ENCODE measurements at regions not wholly inside any gene's neighbourhood (a gene's known extent, or its start where the extent isn't known, plus 50 kb on each side); places are given as distances from the start of the nearest gene placed in this dataset.

DNA sequence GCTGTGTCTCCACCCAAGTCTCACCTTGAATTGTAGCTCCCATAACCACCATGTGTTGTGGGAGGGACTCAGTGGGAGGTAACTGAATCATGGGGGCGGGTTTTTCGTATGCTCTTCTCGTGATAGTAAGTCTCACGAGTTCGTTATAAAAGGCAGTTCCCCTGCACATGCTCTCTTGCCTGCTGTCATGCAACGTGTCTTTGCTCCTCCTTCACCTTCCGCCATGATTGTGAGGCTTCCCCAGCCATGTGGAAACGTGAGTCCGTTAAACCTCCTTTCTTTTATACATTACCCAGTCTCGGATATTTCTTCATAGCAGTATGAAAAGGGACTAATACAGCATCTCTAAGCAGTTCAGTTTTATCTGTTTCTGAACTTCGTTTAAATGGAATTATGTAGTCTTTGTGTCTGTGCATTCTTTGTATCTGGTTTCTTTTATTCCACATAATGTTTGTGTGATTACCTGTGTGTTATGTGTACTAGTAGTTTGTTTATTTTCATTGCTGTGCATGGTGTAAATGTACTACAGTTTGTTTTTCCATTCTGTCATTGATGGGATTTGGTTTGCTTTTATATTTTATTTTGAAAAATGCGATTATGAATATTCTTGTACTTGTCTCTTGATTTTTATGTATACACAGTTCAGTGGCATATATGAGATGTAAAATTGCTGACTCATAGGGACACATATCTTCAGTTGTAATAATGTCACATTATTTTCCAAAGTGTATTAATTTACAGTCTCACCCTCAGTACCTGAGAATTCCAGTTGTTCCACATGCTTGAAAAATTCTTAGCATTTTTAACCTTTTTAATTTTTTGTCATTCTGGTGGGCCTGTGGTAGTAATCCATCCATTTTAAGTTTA is 304.9 kb downstream of the GBA3 start:
- DNase-seq (no peak), ATAC-seq (replicated peaks) (no peak)
- Mint-ChIP-seq H3K9me3 (peaks cover 0 to 3% of the 10 kb centered on the region in 2 donors), H3K27ac (no peak overlapping the region), H3K4me1 (no peaks in the 10 kb centered on the region), H3K4me3 (no peak overlapping the region), H3K36me3 (no peaks in the 10 kb centered on the region), H3K27me3 (no peaks in the 10 kb centered on the region)

DNA sequence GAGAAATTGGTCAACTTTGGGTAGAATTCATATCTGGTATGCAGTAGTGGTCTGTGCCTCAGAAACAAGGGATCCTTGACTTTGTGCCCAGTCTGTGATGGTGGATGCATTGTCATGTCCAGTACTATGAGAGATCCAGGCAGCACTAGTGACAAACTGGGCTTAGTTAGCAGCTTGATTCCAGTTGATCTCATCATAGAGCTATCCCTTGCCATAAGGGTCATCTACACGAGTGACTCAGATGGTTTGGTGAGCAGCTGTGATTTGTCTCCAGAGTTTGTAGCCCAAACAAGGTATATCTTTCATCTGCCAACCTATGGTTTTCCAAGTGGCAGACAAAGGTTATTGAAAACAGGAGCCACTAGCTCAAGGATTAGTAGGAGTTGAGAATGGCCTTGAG is 298.8 kb downstream of the GBA3 start:
- no peak for ATAC-seq (replicated peaks)
- H3K4me3 Mint-ChIP-seq = no peak overlapping the region
- no peaks in the 10 kb centered on the region for H3K27me3 Mint-ChIP-seq
- H3K4me1 Mint-ChIP-seq = no peaks in the 10 kb centered on the region
- no peaks in the 10 kb centered on the region for H3K36me3 Mint-ChIP-seq
- DNase-seq = no peak
- peaks cover 0 to 2% of the 10 kb centered on the region in 2 donors for H3K9me3 Mint-ChIP-seq
- no peak overlapping the region for H3K27ac Mint-ChIP-seq

DNA sequence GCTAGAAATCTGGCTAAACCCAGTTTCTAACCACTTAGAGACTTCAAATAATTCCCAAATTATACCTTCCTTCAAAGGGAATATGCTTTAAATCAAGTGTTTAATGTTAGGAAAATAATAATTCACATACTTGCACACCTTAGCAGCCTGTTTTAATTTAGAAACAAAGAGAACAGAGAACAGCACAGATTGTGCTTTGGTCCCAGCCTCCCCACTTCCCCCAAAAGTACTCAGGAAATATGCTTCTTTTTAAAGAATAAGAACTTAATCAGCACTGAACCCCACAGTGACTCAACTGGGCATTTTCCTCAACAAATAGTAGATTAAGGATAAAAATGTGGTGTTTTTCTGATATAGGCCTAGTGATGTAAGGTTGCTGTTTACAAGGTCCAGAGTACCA is 295.8 kb downstream of the GBA3 start:
- DNase-seq = no peak
- H3K27me3 Mint-ChIP-seq = no peaks in the 10 kb centered on the region

DNA sequence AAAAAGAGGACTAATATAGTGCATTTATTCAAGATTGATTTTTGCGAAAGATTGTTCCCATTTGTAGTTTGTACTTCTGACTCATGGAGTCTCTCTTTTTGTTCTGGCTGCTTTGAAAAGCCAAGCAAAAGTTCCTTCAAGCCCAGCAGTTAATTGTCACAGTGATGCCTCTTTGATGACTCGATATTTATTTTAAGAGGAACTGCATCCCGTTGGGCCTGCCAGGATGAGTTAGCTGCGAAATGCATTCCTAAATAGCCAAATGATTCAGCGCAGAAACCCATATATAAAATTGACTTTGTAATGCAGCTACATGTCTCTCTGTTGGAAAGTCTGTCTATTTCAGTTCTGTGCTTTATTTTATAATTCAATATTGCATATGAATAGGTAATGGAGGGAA is 295.1 kb downstream of the GBA3 start:
- no peak for DNase-seq
- ATAC-seq (replicated peaks) = no peak
- H3K36me3 Mint-ChIP-seq = no peaks in the 10 kb centered on the region
- H3K4me3 Mint-ChIP-seq = no peak overlapping the region
- H3K27me3 Mint-ChIP-seq = no peaks in the 10 kb centered on the region
- H3K27ac Mint-ChIP-seq = no peak overlapping the region
- no peaks in the 10 kb centered on the region for H3K4me1 Mint-ChIP-seq
- peaks cover 5 to 8% of the 10 kb centered on the region in 2 donors for H3K9me3 Mint-ChIP-seq

More for the DNA sequence above, 295.8 kb downstream of the GBA3 start:
- H3K27ac Mint-ChIP-seq = no peak overlapping the region
- ATAC-seq (replicated peaks) = no peak
- H3K9me3 Mint-ChIP-seq = peaks cover 5 to 8% of the 10 kb centered on the region in 2 donors
- H3K36me3 Mint-ChIP-seq = no peaks in the 10 kb centered on the region
- H3K4me3 Mint-ChIP-seq = no peak overlapping the region
- no peaks in the 10 kb centered on the region for H3K4me1 Mint-ChIP-seq

DNA sequence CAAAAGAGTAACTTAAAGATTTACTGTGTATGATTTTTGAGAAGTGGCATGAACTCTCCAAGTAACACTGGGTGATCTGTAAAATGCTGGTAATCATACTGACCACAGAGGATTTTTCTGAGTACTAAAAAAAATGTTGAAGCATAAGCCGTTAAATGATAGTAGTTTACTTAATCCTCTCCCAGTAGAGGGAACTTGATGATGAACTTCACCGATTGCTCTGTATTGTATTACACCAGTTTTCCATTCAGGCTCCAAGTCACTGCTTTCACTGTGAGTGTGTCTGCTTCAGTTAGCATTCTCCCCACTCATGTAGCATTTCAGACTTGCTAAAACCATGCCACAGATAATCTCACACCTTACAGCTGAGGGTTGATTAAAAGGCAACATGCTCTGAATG is 294.1 kb downstream of the GBA3 start:
- no peak overlapping the region for H3K4me3 Mint-ChIP-seq

DNA sequence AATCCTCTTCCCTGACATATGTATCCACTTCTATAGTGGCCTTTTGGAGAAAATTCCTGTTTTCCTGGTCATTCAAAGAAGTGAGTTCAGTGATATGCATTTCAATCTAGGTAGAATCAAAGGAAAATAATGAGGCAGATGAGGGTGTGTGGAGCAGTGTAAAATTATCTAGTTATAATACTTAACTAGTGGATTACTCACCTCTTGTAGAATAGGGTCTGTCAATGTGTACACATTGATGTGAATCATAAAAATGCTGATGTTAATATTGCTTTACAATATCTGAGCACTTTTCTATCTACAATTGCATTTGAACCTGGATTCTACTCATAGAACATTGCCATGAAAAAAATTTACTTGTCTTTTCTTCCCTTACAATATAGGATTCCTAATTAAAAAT is 293.5 kb downstream of the GBA3 start:
- H3K27me3 Mint-ChIP-seq = no peaks in the 10 kb centered on the region
- peak overlapping the region; percentile 6 for H3K27ac Mint-ChIP-seq
- no peak overlapping the region for H3K4me3 Mint-ChIP-seq
- no peak for ATAC-seq (replicated peaks)
- DNase-seq = no peak
- H3K9me3 Mint-ChIP-seq = peaks cover 10 to 12% of the 10 kb centered on the region in 2 donors
- no peaks in the 10 kb centered on the region for H3K4me1 Mint-ChIP-seq
- no peaks in the 10 kb centered on the region for H3K36me3 Mint-ChIP-seq

More for the DNA sequence above, 294.1 kb downstream of the GBA3 start:
- ATAC-seq (replicated peaks) (no peak), DNase-seq (no peak)
- Mint-ChIP-seq H3K27me3 (no peaks in the 10 kb centered on the region), H3K4me1 (no peaks in the 10 kb centered on the region), H3K9me3 (peaks cover 10 to 11% of the 10 kb centered on the region in 2 donors), H3K36me3 (no peaks in the 10 kb centered on the region), H3K27ac (no peak overlapping the region)

DNA sequence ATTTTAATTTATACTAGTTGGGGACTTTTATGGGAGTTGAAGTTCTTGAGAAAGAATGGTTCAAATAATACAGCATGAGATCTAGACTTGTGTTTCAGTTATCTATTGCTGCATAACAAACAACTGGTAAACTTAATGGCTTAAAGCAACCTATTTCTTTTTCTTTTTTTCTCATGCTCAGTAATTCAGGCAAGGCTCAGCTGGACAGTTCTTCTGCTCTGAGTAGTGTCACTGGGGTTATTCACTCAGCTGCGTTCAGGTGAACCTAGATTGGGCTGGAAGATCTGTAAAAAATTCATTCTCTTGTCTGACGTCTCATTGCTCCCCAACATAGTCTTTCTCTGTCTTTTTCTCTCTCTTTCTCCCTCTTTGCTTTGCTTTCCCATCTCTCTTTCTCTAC is 291.7 kb downstream of the GBA3 start:
- H3K27ac Mint-ChIP-seq = no peak overlapping the region
- H3K9me3 Mint-ChIP-seq = peaks cover 9 to 15% of the 10 kb centered on the region in 2 donors

DNA sequence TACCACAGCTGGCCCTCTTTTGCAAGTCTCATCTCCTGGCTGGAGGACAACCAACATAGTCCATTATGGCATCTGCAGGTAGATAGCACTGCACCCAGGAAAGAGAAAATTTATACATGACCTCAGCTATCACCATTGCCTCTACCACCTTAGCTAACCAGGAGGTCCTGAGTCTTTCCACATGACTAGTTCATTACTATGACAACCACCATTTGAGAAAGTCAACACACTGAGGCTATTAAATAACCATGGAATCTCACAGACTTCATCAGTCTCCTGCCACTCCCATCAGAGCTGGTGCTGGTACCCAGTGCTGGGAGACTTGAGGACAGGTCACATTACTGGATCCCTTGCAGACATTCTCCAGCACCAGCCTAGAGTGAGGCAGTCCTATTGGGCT is 285.9 kb downstream of the GBA3 start:
- no peak for ATAC-seq (replicated peaks)
- Mint-ChIP-seq H3K9me3 (peaks cover 7 to 10% of the 10 kb centered on the region in 2 donors), H3K27me3 (no peaks in the 10 kb centered on the region), H3K4me3 (no peak overlapping the region), H3K36me3 (no peaks in the 10 kb centered on the region), H3K27ac (no peak overlapping the region), H3K4me1 (no peaks in the 10 kb centered on the region)
- no peak for DNase-seq

More for the DNA sequence above, 291.7 kb downstream of the GBA3 start:
- Mint-ChIP-seq H3K4me1 (no peaks in the 10 kb centered on the region), H3K36me3 (no peaks in the 10 kb centered on the region), H3K27me3 (no peaks in the 10 kb centered on the region), H3K4me3 (no peak overlapping the region)
- ATAC-seq (replicated peaks) = no peak
- no peak for DNase-seq

DNA sequence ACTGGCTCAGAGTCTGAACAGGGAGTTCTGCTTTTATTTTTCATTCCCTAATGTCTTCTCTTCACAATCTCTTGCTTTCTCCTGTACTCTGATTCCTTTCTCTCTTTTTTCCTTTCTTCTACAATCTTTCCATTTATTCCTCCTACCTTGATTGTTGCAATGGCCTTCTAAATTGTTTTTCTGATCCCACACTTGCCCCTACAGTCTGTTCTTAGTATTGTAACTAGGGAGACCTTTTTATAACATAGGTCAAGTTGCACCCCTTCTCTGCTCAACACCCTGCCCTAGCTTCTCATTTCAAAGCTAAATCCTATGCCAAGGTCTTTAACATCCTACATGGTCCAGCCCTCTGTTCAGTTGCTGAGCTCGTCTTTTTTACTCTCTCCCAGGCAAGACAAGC is 277.9 kb downstream of the GBA3 start:
- no peak for ATAC-seq (replicated peaks)
- Mint-ChIP-seq H3K27ac (no peak overlapping the region), H3K36me3 (no peaks in the 10 kb centered on the region), H3K27me3 (no peaks in the 10 kb centered on the region), H3K4me1 (no peaks in the 10 kb centered on the region), H3K4me3 (no peak overlapping the region), H3K9me3 (peaks cover 3 to 7% of the 10 kb centered on the region in 2 donors)
- DNase-seq = no peak

DNA sequence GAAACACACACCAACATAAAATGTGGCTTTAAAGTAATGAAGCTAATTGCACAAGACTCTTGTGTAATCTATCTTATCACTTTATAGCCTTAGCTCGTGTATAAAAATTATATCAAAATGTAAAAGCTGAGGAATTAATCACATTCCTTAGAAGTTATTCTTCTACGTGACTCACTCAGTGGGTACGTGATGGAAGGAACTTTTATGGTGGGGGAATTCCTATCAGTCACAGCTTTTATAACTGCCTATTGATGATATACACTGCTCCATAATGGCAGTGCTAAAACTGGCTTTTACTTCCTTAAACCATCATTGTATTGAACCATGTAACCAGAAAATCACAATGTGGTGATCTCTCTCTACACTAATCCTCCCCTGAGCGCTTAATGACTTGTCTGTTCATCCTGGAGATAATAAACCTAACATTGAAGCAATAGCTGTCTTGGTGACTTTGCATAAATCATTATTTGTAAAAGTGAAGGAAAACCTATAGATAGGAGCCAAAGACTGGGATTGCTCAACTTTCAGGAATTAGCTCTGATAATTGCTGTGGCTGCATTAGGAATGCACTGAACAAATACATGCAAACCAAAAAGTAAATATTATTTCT is 276.7 kb downstream of the GBA3 start:
- no peaks in the 10 kb centered on the region for H3K27me3 Mint-ChIP-seq
- H3K36me3 Mint-ChIP-seq = no peaks in the 10 kb centered on the region
- H3K4me1 Mint-ChIP-seq = no peaks in the 10 kb centered on the region
- peaks cover 3 to 5% of the 10 kb centered on the region in 2 donors for H3K9me3 Mint-ChIP-seq
- no peak overlapping the region for H3K27ac Mint-ChIP-seq
- no peak overlapping the region for H3K4me3 Mint-ChIP-seq
- no peak for ATAC-seq (replicated peaks)
- no peak for DNase-seq

DNA sequence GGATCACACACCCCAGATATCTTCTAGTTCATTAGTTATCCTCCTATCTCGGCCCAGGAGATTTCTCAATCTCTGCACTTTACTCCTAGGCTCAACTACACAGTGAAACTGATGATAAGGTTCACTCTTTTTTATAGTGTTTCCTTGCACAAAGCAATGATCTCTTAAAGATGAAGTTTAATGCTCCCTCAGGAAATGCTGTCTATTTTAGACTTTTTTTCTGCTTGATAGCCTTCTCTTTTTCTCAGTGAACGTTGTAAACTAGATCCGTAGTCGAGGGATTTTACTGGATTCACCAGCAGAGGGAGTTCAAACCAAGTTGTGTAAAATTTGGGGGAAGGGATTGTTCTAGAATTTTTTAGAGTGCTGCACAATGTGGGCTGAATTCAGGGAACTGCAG is 269.6 kb downstream of the GBA3 start:
- H3K27me3 Mint-ChIP-seq = no peaks in the 10 kb centered on the region
- H3K36me3 Mint-ChIP-seq = no peaks in the 10 kb centered on the region
- no peak for ATAC-seq (replicated peaks)
- H3K9me3 Mint-ChIP-seq = peaks cover 4 to 8% of the 10 kb centered on the region in 2 donors
- H3K27ac Mint-ChIP-seq = no peak overlapping the region
- no peaks in the 10 kb centered on the region for H3K4me1 Mint-ChIP-seq
- no peak for DNase-seq
- no peak overlapping the region for H3K4me3 Mint-ChIP-seq

DNA sequence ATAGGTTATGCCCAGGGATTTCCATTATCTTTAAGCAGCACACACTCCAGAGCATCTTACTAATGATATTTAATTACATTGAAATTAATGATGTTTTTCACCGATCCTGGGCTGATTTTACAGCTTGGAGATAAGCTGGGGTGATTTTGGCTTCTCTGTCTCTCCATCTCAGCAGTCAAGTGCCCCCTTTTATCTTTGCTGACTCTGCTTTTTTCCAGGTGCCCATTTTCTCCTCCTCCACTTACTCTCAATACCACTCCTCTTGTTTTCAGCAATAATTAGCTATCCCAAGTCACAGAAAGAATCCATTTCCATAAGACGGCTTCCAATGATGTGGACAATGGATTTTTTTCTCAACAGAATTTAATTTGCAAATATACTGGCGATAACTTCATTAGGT is 266.7 kb downstream of the GBA3 start:
- ATAC-seq (replicated peaks) (no peak), DNase-seq (no peak)
- Mint-ChIP-seq H3K27ac (no peak overlapping the region), H3K27me3 (no peaks in the 10 kb centered on the region), H3K36me3 (no peaks in the 10 kb centered on the region), H3K9me3 (peaks cover 4 to 8% of the 10 kb centered on the region in 2 donors), H3K4me3 (no peak overlapping the region), H3K4me1 (no peaks in the 10 kb centered on the region)

DNA sequence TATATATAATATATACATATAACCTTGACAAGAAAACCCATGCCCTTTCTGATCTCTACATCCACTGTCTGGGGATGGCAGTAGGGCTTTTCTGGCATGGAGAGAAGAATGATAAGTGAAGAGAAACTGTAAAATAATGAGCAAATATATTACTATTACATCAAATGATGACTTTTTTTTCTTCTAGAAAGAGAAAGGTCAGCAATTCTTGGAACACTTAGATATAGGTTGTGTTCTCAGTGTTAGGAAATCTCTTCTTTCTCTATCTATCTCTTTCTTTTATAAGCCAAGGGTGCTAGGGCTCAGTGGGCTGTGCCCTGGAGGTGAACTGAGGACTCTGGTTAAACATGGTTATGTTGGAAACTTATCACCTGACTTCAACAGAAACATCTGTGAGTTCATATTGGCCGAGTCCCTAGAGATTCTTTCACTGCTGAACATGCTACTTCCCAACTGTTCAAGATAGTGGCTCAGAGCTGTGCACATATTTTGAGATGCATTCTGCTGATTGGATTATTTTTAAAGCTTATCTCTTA is 265.1 kb downstream of the GBA3 start:
- H3K9me3 Mint-ChIP-seq = peaks cover 0 to 6% of the 10 kb centered on the region in 2 donors
- H3K27ac Mint-ChIP-seq = no peak overlapping the region
- DNase-seq (no peak), ATAC-seq (replicated peaks) (no peak)
- no peaks in the 10 kb centered on the region for H3K4me1 Mint-ChIP-seq
- H3K27me3 Mint-ChIP-seq = no peaks in the 10 kb centered on the region
- no peak overlapping the region for H3K4me3 Mint-ChIP-seq
- H3K36me3 Mint-ChIP-seq = no peaks in the 10 kb centered on the region

DNA sequence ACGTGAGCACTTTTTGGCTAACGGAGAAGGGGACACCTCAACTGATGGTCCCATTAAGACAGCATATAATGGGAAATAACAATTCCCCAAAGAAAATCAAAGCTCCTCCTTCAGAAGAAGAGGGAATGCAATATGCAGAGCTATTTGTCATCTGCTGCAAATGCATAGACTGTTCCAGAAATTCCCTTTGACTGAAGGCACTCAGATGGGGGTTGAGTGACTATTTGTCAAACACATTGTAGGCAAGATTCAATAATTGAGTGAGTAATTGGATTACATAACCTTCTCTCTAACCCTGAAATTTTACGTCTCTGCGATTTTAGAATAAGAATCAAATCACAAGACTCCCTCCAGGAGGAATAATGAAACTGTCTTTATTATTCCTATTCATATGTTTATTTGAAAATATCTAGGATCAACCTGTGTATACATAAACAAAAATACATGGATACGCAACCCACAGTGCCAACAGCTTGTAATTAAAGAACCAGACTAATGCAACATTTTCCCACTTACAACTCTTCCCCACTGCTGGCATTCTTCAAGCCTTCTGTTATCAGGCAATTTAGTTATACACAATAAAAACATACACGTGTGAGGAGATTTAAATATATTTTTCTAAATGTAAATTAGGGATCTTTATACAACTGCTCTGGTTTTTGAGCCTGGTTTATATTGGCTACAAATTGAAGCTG is 256.6 kb downstream of the GBA3 start:
- Mint-ChIP-seq H3K36me3 (no peaks in the 10 kb centered on the region), H3K4me3 (no peak overlapping the region), H3K4me1 (no peaks in the 10 kb centered on the region), H3K27me3 (no peaks in the 10 kb centered on the region), H3K9me3 (no peaks in the 10 kb centered on the region), H3K27ac (no peak overlapping the region)
- no peak for DNase-seq
- no peak for ATAC-seq (replicated peaks)

Data from stimulated activated naive B cell treated with anti-CD40 and anti-IgM and Interleukin-4, amounts not matched to agents 10 μg/mL and 1 μg/mL and 100 μg/mL, for 72 hours (primary cell).